ENCODE measurements at regions not wholly inside any gene's neighbourhood (a gene's known extent, or its start where the extent isn't known, plus 50 kb on each side); places are given as distances from the start of the nearest gene placed in this dataset.
A peak's percentile ranks its signal among the peaks of the same experiment; 100 is the strongest.
"Not testable (repeated sequence)": the region's sequence is repeated elsewhere in the genome, so short reads cannot be mapped to it uniquely, and the experiment has no call there.

DNA sequence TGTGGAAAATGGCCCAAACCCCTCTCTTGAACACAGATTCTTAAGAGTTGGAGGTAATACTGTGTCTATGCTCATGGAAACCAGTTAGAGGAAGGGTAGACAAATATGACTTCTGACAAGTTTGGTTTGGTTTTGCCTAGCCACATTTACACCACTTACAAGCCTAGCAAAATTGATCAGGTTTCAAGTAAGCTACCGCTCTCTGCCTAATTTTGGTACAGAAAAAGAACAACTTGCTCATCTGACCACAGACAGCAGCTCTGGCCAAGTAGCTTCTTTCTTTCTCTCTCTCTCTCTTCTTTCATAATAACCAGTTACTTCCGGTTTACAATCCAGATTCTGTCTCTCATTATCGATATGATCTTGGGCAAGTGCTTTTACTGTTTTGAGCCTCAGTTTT is 260.0 kb downstream of the GLUD2 start:
- no peak for DNase-seq

DNA sequence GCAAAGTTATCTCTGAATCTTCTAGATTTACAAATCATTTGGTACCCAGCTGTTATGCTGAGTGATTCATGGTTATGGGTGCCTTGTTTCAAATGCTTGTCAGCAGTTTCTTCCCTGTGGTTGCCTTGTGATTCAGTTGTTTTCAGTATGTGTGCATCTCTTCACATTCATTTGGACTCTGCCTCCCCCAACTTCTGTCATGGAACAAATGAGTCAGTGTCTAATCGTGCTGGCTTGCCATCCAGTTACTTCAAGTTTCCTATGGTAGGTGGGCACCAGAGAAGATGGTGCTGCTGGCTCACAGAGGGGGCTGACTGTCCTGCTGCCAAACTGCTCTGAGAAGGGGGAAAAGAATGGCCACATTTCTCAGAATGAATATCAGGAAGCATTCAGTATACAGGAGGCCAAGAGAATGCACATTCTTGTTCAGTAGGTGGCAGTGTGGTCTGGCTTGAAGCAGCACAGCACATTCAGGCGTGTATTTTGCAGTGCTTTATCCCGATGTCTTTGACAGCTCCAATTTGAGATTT is 260.9 kb downstream of the GLUD2 start:
- DNase-seq, result peak; percentile 18

DNA sequence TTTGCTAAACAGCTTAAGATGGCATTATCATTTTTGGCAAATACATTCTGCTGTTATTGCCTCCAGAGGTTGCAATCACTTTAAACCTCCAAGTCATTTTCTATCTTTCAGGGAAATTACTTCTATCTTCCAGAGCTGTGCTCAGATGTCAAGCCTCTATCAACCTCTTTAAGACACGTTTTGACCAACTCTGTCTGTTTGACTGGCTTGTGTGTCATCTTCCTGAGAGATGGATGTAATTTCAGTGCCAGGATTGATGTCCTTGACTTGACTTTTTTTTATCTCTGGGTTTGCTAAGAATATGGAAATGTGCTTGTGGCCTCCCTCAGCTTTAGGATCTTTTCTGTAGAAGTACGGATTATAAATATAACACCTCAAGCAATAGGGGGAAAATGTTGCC is 263.4 kb downstream of the GLUD2 start:
- no peak for DNase-seq

DNA sequence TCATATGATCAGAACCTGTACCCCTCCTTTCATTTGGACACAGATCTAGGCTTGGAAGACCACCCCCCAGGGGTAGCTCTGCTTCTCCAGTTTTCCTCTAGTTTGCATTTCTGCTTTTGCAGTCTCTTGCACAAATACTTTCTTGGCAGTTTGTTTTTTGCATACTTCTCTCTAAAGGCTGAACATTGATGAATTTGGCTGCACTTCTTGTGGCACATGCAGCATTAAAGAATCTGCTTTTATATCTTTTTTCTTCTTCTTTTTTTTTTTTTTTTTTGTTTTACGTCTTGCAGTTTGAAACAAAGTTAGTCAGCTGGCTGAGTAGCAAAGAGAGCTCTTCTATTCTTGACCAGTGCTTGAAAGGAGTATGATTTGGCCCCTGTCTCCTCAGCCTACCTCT is 273.0 kb downstream of the GLUD2 start:
- no peak for DNase-seq

DNA sequence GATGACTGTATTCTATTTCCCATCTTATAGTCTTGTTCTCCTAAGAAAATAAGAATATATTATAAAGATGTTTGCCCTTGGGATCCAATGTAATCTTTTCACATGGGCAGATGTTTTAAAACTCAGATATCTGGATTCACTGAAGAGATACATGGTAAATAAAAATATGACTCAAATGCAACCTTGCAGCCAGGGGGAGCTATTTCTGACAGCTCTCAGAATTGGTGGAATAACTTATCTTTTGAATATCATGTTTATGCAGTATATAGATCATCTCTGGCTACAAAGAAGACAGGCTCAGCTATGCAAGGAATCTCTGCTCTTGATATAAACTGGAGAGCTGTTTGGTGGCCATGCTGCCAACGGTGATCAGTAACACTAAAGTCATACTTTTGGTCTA is 274.7 kb downstream of the GLUD2 start:
- DNase-seq, result no peak

DNA sequence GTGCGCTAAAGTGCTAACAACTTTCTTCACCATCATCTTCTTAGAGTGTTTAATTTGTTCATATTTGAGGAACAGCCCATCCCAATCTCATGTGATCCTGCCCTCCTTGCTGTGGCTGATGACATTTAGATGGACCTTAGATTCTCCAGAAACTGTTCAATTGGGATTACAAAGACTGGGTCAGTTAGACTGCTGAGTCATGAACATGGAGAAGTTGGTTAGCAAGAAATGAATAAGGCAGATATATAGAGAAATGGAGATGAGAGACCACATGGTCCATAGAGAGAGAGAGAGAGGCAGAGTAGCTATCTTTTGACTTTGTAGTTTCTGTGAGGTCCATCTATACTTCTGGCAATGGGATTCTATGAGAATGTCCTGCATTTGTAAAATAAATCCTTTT is 275.9 kb downstream of the GLUD2 start:
- no peak for DNase-seq

DNA sequence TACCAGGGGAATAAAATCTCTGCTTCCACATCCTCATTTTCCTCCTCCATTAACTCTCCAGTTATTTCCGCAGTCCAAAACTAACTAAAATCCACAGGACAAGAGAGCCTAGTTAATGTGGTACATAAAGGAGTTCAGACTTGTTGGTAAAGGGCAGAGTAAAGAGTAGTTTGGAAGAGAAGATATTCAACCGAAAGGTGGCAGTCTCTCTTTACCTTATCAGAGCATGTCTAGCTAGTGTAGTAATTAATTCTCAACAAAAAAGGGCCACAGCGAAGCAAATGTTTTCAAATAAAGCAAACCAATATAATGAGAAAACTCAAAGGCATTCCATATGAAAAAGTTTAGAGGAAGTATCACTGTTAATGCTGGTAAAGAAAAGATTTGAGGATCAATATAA is 286.5 kb downstream of the GLUD2 start:
- DNase-seq, result no peak

DNA sequence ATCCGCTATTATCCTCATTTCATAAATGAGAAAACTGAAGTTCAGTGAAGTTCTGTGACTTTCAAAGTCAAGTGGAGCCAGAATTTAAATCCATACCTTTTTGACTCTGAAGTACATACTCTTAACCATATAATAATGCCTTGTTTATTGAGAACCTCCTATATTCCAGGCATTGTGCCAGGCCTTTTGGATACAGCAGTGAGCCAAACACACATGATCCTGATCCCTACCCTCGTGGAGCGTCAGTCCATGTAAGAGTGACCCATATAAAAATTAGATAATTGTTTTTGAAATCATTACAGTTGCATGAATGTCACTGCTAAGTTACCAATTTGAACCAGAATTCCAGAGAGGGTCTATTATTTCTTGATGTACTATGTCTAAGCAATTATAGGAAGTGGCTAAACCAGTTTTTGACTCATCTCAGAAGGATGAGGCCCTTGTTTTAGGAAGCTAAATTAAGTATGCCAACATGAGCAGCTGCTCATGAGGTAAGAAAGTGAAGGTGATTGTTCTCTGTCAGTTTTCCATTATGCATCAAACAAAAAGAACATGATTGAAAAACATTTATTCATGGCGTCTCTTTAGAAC is 289.5 kb downstream of the GLUD2 start:
- no peak for DNase-seq

DNA sequence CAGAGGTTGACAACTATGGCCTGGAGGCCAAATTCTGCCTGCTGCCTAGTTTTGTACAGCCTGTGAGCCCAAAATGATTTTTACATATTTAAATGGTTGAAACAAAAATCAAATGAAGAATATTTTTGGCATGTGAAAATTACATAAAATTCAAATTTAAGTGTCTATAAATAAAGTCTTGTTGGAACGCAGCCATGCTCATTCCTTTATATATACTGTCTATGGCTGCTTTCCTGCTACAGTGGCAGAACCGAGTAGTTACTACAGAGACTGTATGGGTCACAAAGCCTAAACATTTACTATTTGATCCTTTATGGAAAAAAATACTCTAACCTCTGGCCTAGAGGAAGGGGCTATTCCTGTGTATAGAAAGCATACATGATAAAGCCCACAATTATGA is 290.4 kb downstream of the GLUD2 start:
- DNase-seq, result no peak

DNA sequence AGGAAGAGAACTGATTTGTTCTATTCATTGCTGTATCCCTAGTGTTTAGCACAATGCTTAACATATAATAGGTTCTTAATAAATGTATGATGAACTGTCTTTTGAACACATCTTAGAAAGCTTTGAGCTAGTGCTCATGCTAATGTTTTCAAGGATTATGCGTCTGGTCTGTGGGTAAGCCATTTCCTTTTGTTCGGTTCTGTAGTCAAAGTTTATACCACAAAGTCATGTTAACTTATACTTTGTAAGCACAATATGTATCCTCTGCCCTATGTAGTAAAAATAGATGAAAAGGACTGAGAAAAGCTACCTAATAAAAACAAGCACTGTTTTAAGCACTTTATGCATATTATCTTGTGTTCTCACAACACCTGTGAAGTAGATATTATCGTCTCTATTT is 301.9 kb downstream of the GLUD2 start:
- no peak for DNase-seq

DNA sequence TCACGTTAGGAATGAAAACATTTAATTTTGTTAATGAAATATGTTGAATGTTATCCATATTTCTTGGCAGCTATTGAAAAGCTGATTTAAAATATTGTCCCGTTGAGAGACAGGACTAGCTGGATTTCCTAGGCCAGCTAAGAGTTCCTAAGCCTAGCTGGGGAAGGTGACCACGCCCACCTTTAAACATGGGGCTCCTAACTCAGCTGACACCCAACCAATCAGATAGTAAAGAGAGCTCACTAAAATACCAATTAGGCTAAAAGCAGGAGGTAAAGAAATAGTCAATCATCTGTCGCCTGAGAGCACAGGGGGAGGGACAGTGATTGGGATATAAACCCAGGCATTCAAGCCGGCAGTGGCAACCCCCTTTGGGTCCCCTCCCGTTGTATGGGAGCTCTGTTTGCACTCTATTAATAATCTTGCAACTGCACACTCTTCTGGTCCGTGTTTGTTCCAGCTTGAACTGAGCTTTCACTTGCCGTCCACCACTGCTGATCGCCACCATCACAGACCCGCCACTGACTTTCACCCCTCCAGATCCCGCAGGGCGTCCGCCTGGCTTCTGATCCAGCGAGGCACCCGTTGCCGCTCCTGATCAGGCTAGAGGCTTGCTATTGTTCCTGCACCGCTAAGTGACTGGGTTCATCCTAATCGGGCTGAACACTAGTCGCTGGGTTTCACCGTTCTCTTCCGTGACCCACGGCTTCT is 308.9 kb downstream of the GLUD2 start:
- peak; percentile 78 for DNase-seq

DNA sequence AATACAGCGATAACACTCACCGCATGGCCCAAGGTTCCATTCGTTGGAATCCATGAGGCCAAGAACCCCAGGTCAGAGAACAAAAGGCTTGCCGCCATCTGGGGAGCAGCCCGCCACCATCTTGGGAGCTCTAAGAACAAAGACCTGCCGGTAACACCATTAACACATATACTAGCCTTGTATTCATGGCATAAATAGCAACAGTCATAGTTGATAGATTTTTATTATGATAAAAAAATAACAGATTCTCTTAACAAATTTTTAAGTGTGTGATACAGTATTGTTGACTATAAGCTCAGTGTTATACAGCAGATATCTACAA is 309.4 kb downstream of the GLUD2 start:
- DNase-seq, result peak; percentile 61

DNA sequence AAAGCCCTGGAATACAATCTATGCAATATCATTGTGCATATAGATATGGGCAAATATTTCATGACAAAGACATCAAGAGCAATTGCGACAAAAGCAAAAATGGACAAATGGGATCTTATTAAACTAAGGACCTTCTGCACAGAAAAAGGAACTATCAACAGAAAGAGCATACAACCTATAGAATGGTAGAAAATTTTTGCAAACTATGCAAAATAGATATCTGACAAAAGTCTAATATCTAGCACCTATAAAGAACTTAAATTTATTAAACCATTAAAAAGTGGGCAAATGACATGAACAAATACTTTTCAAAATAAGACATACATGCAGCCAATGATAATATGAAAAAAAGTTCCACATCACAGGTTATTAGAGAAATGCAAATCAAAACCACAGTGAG is 312.9 kb downstream of the GLUD2 start:
- DNase-seq, result no peak

DNA sequence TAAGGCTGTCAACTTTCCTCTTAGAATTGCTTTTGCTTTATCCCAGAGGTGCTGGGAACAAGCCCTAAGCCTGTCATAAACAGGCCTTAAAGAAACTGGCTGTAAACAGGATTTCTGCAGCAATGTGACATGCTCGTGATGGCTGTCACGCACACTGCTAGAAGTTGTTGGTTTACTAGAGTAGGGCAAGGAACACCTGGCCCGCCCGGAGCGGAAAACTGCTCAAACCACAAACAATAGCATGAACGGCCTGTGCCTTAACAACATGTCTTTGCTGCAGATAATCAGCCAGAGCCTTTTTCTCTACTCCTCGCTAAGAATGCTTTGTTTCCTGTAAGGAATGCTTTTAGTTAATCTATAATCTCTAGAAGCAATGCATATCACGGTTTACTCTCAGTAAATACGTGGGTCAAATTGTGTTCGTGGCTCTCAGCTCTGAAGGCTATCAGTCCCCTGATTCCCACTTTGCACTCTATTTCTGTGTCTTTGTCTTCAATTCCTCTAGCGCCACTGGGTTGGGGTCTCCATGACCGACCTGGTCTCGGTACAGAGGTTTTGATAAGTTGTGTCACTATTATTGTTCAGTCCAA is 318.3 kb downstream of the GLUD2 start:
- peak; percentile 10 for DNase-seq

DNA sequence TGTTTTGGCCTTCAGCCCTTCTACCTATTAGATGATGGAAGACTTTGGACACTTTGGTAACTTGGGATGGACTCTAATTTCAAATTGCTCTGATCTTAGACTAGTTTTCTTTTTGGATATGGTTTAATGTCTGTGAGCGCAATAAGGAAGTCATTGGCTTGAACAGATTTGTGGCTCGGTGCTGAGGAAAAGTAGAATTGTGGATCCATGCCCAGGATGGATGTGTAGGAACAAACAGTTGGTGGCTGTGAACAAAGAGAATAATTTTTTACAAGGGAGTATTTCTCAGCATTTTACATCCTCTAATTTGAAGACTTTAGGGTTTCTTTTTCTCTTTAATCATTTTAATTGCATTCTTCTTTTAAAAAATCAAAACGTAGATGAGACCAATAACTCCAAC is 327.1 kb downstream of the GLUD2 start:
- no peak for DNase-seq

DNA sequence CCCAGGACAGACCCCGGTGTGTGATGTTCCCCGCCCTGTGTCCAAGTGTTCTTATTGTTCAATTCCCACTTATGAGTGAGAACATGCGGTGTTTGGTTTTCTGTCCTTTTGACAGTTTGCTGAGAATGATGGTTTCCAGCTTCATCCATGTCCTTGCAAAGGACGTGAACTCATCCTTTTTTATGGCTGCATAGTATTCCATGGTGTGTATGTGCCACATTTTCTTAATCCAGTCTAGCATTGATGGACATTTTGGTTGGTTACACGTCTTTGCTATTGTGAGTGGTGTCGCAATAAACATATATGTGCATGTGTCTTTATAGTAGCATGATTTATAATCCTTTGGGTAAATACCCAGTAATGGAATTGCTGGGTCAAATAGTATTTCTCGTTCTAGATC is 334.5 kb downstream of the GLUD2 start:
- DNase-seq, result not testable (repeated sequence)

DNA sequence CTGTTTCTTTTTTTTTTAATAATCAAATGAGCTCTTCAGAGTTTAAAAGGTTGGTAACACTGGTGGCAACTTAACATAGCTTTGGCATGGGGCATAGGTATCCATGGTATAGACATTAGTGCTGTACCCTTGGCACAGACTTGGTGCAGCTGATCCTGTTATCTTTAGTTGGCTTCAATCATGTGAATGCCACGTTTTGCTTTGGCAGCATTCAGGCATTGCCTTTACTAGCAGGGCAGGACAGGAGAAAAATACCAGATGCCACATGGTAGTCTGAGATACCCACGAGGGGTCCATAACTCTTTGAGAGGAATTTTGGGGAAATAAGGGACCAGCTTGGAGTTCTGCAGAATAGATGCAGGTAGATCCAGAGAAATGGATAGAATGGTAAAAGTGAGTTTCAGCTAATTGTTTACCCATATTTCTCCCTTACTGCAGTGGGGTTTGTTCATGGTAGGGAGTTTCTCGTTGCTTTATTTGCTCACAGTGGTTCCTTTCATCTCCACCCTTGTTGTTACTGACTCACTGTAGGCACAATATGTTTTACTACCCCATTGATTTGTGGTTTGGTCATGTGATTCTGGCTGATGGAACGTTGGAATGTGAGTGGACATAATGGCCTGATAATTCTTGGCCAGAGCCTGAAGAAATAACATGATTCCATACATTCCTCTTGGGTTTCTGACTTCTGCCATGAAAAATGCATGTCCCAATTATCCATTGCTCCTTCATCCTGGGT is 342.7 kb downstream of the GLUD2 start:
- DNase-seq, result no peak

DNA sequence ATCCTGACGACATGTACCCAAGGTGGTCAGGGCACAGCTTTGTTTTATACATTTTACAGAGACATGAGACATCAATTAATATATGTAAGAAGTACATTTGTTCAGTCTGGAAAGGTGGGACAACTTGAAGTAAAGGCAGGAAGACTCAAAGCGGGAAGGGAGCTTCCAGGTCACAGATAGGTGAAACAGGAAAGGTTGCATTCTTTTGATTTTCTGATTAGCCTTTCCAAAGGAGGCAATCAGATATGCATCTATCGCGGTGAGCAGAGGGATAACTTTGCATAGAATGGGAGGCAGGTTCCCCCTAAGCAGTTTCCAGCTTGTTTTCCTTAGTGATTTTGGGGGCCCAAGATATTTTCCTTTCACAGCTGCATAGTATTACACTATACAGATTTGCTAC is 358.4 kb downstream of the GLUD2 start:
- DNase-seq, result no peak

DNA sequence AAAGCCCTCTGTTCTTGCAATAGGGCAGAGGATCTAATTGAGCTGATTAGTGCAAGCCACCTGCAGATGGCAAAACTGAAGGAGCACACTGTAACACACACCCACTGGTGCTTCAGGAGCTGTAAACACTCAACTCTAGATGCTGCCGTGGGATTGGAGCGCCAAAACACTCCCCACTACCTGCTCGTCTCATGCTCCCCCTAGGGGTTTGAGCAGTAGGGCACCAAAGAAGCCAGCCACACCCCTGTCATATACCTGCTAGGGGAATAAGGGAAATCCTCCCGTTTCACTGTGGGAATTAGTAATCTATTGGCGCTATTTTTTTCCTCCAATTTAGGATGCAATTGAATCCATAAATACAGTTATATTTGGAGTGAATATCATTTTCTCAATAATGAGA is 360.2 kb downstream of the GLUD2 start:
- DNase-seq, result no peak

DNA sequence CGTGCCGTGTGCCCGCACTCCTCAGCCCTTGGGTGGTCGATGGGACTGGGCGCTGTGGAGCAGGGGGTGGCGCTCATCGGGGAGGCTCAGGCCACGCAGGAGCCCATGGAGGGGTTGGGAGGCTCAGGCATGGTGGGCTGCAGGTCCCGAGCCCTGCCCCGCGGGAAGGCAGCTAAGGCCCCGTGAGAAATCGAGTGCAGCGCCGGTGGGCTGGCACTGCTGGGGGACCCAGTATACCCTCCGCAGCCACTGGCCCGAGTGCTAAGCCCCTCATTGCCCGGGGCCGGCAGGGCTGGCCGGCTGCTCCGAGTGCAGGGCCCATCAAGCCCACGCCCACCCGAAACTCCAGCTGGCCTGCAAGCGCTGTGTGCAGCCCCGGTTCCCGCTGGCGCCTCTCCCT is 384.1 kb downstream of the GLUD2 start:
- not testable (repeated sequence) for DNase-seq

DNA sequence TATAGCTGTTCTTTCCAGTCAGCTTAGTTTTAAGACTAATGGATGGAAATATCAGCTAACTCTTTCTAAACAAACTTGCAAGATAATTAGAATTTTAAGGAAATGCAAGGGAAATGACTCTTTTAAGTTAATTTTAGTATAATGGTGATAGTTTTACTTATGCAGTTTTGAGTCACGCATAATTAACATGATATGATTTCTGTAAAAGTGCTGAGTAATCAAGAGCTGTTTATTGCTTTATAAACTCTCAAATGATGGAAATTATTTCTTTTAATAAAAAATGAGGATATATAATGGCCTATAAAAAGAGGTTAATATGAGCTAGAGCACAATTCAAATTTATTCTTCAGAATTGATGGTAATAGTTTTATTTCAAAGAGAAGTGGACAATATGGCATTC is 385.9 kb downstream of the GLUD2 start:
- no peak for DNase-seq

DNA sequence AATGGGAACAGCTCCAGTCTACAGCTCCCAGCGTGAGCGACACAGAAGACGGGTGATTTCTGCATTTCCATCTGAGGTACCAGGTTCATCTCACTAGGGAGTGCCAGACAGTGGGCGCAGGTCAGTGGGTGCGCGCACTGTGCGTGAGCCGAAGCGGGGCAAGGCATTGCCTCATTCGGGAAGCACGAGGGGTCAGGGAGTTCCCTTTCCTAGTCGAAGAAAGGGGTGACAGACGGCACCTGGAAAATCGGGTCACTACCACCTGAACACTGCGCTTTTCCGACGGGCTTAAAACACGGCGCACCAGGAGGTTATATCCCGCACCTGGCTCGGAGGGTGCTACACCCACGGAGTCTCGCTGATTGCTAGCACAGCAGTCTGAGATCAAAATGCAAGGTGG is 390.3 kb downstream of the GLUD2 start:
- not testable (repeated sequence) for DNase-seq

DNA sequence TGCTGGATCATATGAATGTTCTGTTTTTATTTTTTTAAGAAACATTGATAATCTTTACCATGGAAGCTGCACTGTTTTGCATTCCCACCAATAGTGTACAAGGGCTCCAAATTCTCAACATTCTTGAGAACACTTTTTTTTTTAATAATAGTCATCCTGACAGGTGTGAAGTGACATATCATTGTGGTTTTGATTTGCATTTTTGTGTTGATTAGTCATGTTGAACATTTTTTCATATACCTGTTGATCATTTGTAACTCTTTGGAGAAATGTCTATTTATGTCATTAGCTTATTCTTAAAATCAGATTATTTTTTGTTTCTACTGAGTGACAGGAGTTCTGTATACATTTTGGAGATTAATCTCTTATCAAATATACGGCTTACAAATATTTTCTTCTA is 408.5 kb downstream of the GLUD2 start:
- DNase-seq, result no peak

DNA sequence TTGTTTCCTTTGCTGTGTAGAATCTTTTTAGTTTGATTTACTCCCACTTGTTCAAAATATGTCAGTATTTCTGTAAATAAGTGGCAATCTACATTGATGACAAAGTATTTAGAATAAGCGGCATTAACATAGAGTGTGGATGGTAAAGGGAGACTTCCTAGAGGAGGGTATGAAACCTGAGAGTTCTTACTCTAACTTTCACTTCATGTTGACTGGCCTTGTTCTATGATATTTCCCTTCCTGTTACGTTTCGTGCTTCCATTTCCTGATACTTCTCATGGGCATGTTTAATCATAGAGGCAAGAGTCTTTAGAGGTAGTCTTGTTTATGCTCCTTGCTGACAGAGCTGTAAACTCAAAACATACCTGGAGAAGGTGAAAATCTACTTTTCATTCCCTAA is 408.9 kb downstream of the GLUD2 start:
- no peak for DNase-seq
